Nucleus accumbens (tissue), 56 donors: ENCODE measurements at regions not wholly inside any gene's neighbourhood (a gene's known extent, or its start where the extent isn't known, plus 50 kb on each side); places are given as distances from the start of the nearest gene placed in this dataset.

Experiments
- DNase-seq, 56 donors: peaks; one replicate each; lab custom pipeline; 2025; lab: John Stamatoyannopoulos, UW

- no peak for DNase-seq
Measured at GRCh38 chr5:27568811-27569210, 530.4 kb upstream of the CDH9 start.

GRCh38 chr5:27561408-27561807 is 523.0 kb upstream of the CDH9 start:
- no peak for DNase-seq

GRCh38 chr5:27548484-27548883 is 510.1 kb upstream of the CDH9 start:
- DNase-seq: no peak

- DNase-seq: no peak
Measured at GRCh38 chr5:27535031-27535557, 496.7 kb upstream of the CDH9 start.

GRCh38 chr5:27532305-27532704 is 493.9 kb upstream of the CDH9 start:
- DNase-seq: no peak

GRCh38 chr5:27524515-27524914 is 486.1 kb upstream of the CDH9 start:
- no peak for DNase-seq

GRCh38 chr5:27523629-27524028 is 485.2 kb upstream of the CDH9 start:
- no peak for DNase-seq

- no peak for DNase-seq
Measured at GRCh38 chr5:27516437-27516836, 478.1 kb upstream of the CDH9 start.

- no peak for DNase-seq
Measured at GRCh38 chr5:27511061-27511460, 472.7 kb upstream of the CDH9 start.

GRCh38 chr5:27503813-27504212 is 465.4 kb upstream of the CDH9 start:
- DNase-seq: no peak

GRCh38 chr5:27502236-27502635 is 463.9 kb upstream of the CDH9 start:
- no peak for DNase-seq

- no peak for DNase-seq
Measured at GRCh38 chr5:27497491-27497890, 459.1 kb upstream of the CDH9 start.

- DNase-seq: no peak
Measured at GRCh38 chr5:27494887-27495286, 456.5 kb upstream of the CDH9 start.

GRCh38 chr5:27491746-27492439 is 453.5 kb upstream of the CDH9 start:
- no peak for DNase-seq

GRCh38 chr5:27491047-27491446 is 452.7 kb upstream of the CDH9 start:
- no peak for DNase-seq

- DNase-seq: no peak
Measured at GRCh38 chr5:27489701-27490100, 451.3 kb upstream of the CDH9 start.

- no peak for DNase-seq
Measured at GRCh38 chr5:27482663-27483062, 444.3 kb upstream of the CDH9 start.

GRCh38 chr5:27479859-27480258 is 441.5 kb upstream of the CDH9 start:
- DNase-seq: no peak

GRCh38 chr5:27477550-27477949 is 439.2 kb upstream of the CDH9 start:
- DNase-seq: no peak

GRCh38 chr5:27476356-27476988 is 438.1 kb upstream of the CDH9 start:
- no peak for DNase-seq

GRCh38 chr5:27475063-27475462 is 436.7 kb upstream of the CDH9 start:
- DNase-seq: no peak

GRCh38 chr5:27474395-27474794 is 436.0 kb upstream of the CDH9 start:
- DNase-seq: no peak

GRCh38 chr5:27474047-27474309 is 435.6 kb upstream of the CDH9 start:
- DNase-seq: no peak
